Activated CD4-positive, CD25-positive, alpha-beta regulatory T cell treated with anti-CD3 and anti-CD28 coated beads, Interleukin-2, amount 50 U/mL, for 16 hours (primary cell): ENCODE measurements at regions not wholly inside any gene's neighbourhood (a gene's known extent, or its start where the extent isn't known, plus 50 kb on each side); places are given as distances from the start of the nearest gene placed in this dataset.
"Not testable (repeated sequence)": the region's sequence is repeated elsewhere in the genome, so short reads cannot be mapped to it uniquely, and the experiment has no call there.

ENCODE experiments used
- DNase-seq: peaks from one replicate; pipeline ENCODE4 v3.0.0-alpha.2; 2020; ENCODE audit warnings: low read depth, low spot score

- DNase-seq: not testable (repeated sequence)
Measured at GRCh38 chr1:148432318-148432717, 50.8 kb downstream of the PPIAL4G start.

- DNase-seq: not testable (repeated sequence)
Measured at GRCh38 chr1:148429856-148430255, 53.2 kb downstream of the PPIAL4G start.

GRCh38 chr1:148426940-148427611 lies 56.0 kb downstream of the PPIAL4G start:
- DNase-seq: not testable (repeated sequence)

GRCh38 chr1:148426385-148426784 lies 56.7 kb downstream of the PPIAL4G start:
- DNase-seq: not testable (repeated sequence)

- not testable (repeated sequence) for DNase-seq
Measured at GRCh38 chr1:148424143-148425003, 58.7 kb downstream of the PPIAL4G start.

GRCh38 chr1:148422921-148423320 lies 60.2 kb downstream of the PPIAL4G start:
- DNase-seq: not testable (repeated sequence)

GRCh38 chr1:148417241-148417640 lies 65.9 kb downstream of the PPIAL4G start:
- DNase-seq: not testable (repeated sequence)

GRCh38 chr1:148413385-148413784 lies 69.7 kb downstream of the PPIAL4G start:
- DNase-seq: not testable (repeated sequence)

GRCh38 chr1:148404786-148405568 lies 78.1 kb downstream of the PPIAL4G start:
- not testable (repeated sequence) for DNase-seq

- DNase-seq: not testable (repeated sequence)
Measured at GRCh38 chr1:148403925-148404324, 79.2 kb downstream of the PPIAL4G start.

- DNase-seq: not testable (repeated sequence)
Measured at GRCh38 chr1:148403085-148403456, 80.0 kb downstream of the PPIAL4G start.

GRCh38 chr1:148402152-148403084 lies 80.7 kb downstream of the PPIAL4G start:
- DNase-seq: peak; percentile 69

GRCh38 chr1:148397516-148397915 lies 85.6 kb downstream of the PPIAL4G start:
- DNase-seq: not testable (repeated sequence)

GRCh38 chr1:148392505-148392904 lies 90.6 kb downstream of the PPIAL4G start:
- DNase-seq: not testable (repeated sequence)

GRCh38 chr1:148391323-148391722 lies 91.8 kb downstream of the PPIAL4G start:
- DNase-seq: not testable (repeated sequence)

- no peak for DNase-seq
Measured at GRCh38 chr1:148389027-148389339, 94.1 kb downstream of the PPIAL4G start.

GRCh38 chr1:148388260-148389026 lies 94.7 kb downstream of the PPIAL4G start:
- DNase-seq: peak; percentile 76

GRCh38 chr1:148387949-148388259 lies 95.2 kb downstream of the PPIAL4G start:
- DNase-seq: not testable (repeated sequence)

- DNase-seq: not testable (repeated sequence)
Measured at GRCh38 chr1:148387122-148387948, 95.8 kb downstream of the PPIAL4G start.
